Mesendoderm (in vitro differentiated cells): ENCODE measurements at regions not wholly inside any gene's neighbourhood (a gene's known extent, or its start where the extent isn't known, plus 50 kb on each side); places are given as distances from the start of the nearest gene placed in this dataset.
A peak's percentile ranks its signal among the peaks of the same experiment; 100 is the strongest.

Source experiments
- DNase-seq: peaks from one replicate; pipeline ENCODE4 v3.0.0; 2013
- H2AK5ac ChIP-seq: 2 replicates; pipeline ENCODE4 v1.6.1; 2013; ENCODE audit warnings: low read length, inconsistent platforms
- H2BK120ac ChIP-seq: 2 replicates; pipeline ENCODE4 v1.6.1; 2013; ENCODE audit warnings: low read depth, mild to moderate bottlenecking, low read length, moderate library complexity, mixed read lengths
- H2BK15ac ChIP-seq: replicated peaks from 2 replicates; pipeline ENCODE4 v1.6.1; 2013; ENCODE audit warnings: low read depth, mild to moderate bottlenecking, moderate library complexity
- H2BK5ac ChIP-seq: 2 replicates; pipeline ENCODE4 v1.6.1; 2013; ENCODE audit warnings: low read length, inconsistent platforms
- H3K18ac ChIP-seq: 2 replicates; pipeline ENCODE4 v1.6.1; 2013; ENCODE audit warnings: mild to moderate bottlenecking, low read length, mixed read lengths
- H3K23ac ChIP-seq: one replicate; pipeline ENCODE4 v1.6.1; 2013; ENCODE audit warnings: low read length
- H3K27ac ChIP-seq: 2 replicates; pipeline ENCODE4 v1.5.1; 2013; ENCODE audit warnings: low read depth, mild to moderate bottlenecking, inconsistent platforms, low read length, moderate library complexity
- H3K27me3 ChIP-seq: 2 replicates; pipeline ENCODE4 v1.6.1; 2013; ENCODE audit warnings: low read length, control low read depth, mild to moderate bottlenecking, inconsistent platforms; ENCODE audit not compliant: insufficient read depth, poor library complexity
- H3K36me3 ChIP-seq: 2 replicates; pipeline ENCODE4 v1.6.1; 2013; ENCODE audit warnings: low read length, inconsistent platforms; ENCODE audit not compliant: control insufficient read depth, insufficient read depth
- H3K4ac ChIP-seq: one replicate; pipeline ENCODE4 v1.6.1; 2013; ENCODE audit warnings: low read depth, mild to moderate bottlenecking, low read length, moderate library complexity
- H3K4me1 ChIP-seq: 2 replicates; pipeline ENCODE4 v1.6.1; 2013; ENCODE audit warnings: low read depth, low read length, inconsistent platforms; ENCODE audit not compliant: control insufficient read depth
- H3K4me2 ChIP-seq: 2 replicates; pipeline ENCODE4 v1.6.1; 2013; ENCODE audit warnings: low read length
- H3K4me3 ChIP-seq: 2 replicates; pipeline ENCODE4 v1.5.1; 2013; ENCODE audit warnings: mild to moderate bottlenecking, low read length
- H3K56ac ChIP-seq: one replicate; pipeline ENCODE4 v1.6.1; 2013; ENCODE audit warnings: low read length
- H3K79me1 ChIP-seq: 2 replicates; pipeline ENCODE4 v1.6.1; 2013; ENCODE audit warnings: low read length, inconsistent platforms
- H3K79me2 ChIP-seq: 2 replicates; pipeline ENCODE4 v1.6.1; 2013; ENCODE audit warnings: mild to moderate bottlenecking, low read length; ENCODE audit not compliant: control insufficient read depth, insufficient read depth
- H3K9ac ChIP-seq: 2 replicates; pipeline ENCODE4 v1.6.1; 2013; ENCODE audit warnings: low read length, inconsistent platforms
- H4K5ac ChIP-seq: one replicate; pipeline ENCODE4 v1.6.1; 2013; ENCODE audit warnings: low read length
- H4K8ac ChIP-seq: one replicate; pipeline ENCODE4 v1.6.1; 2013; ENCODE audit warnings: low read depth, mild to moderate bottlenecking, control low read depth, low read length, moderate library complexity
- WGBS: extraction: QIAGEN DNeasy Blood & Tissue Kit; methylation state at CpG from one replicate; pipeline ENCODE4 v1.1.7; 2013; ENCODE audit warnings: low lambda C conversion rate, missing lambda C conversion rate; ENCODE audit not compliant: insufficient coverage; ENCODE audit errors: extremely low coverage; 5-methylcytosine and 5-hydroxymethylcytosine counted together

DNA sequence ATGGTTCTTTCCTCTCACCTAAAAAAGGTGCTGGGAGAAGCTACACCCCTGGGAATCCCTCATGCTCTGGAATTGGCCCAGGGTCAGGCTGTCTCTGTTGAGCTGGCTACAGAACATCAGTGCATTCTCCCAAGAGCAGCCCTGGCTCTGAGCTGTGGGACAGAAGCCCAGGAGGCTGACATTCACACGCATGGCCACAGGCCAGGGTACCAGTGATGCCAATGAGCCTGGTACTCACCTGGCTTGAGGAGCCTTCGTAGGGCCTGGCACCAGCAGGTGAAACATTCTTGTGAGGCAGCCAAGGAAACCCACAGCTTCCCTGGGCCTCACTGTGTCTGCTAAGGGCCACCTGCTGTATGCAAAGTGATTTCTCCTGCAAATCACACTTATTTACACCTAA, 121.7 kb upstream of the CCL2 start:
- no peaks in the 10 kb centered on the region for H3K79me1 ChIP-seq
- DNase-seq = no peak
- no CpG with 5 or more reads among the region's 2 CpGs for WGBS

DNA sequence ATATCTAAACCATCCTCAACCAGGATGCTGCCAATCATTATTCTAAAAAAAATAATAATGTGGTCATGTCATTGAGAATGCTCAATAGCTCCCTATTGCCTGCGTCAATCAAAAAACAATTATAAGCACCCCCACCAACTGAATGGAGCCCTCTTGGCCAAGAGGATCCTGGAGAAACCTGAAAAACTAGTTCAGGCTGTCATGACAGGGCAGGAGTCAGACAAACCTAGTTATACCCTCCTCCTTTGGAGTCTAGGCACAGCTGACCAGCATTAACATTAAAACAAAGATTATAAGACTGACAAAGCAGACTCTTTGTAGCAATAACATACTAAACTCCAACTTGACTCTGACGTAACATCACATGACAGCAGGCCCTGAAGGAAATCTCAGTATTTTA, 119.2 kb upstream of the CCL2 start:
- Histone ChIP-seq H3K4ac (no peak overlapping the region), H2BK5ac (peak overlapping the region; percentile 51), H2BK120ac (peak overlapping the region; percentile 54), H2AK5ac (no peak overlapping the region), H3K4me1 (peaks cover 11% of the 10 kb centered on the region), H3K79me2 (no peaks in the 10 kb centered on the region), H3K27ac (peak overlapping the region; percentile 25), H3K18ac (no peak overlapping the region), H4K5ac (no peak overlapping the region), H3K9ac (no peak overlapping the region), H2BK15ac (no peak overlapping the region), H3K4me2 (no peak overlapping the region), H3K4me3 (no peak overlapping the region), H3K27me3 (no peaks in the 10 kb centered on the region), H3K56ac (no peak overlapping the region), H4K8ac (no peak overlapping the region), H3K36me3 (no peaks in the 10 kb centered on the region), H3K79me1 (no peaks in the 10 kb centered on the region), H3K23ac (no peak overlapping the region)
- no CpG with 5 or more reads among the region's 2 CpGs for WGBS
- peak; percentile 64 for DNase-seq

More for the DNA sequence above, 121.7 kb upstream of the CCL2 start:
- Histone ChIP-seq H3K4ac (no peak overlapping the region), H2AK5ac (no peak overlapping the region), H2BK120ac (no peak overlapping the region), H2BK15ac (no peak overlapping the region), H3K18ac (no peak overlapping the region), H3K27me3 (no peaks in the 10 kb centered on the region), H3K4me3 (no peak overlapping the region), H4K5ac (no peak overlapping the region), H3K36me3 (no peaks in the 10 kb centered on the region), H3K23ac (no peak overlapping the region), H3K56ac (no peak overlapping the region), H2BK5ac (no peak overlapping the region), H3K79me2 (no peaks in the 10 kb centered on the region), H3K27ac (no peak overlapping the region), H3K4me2 (no peak overlapping the region), H4K8ac (no peak overlapping the region), H3K4me1 (peaks cover 10% of the 10 kb centered on the region), H3K9ac (no peak overlapping the region)

DNA sequence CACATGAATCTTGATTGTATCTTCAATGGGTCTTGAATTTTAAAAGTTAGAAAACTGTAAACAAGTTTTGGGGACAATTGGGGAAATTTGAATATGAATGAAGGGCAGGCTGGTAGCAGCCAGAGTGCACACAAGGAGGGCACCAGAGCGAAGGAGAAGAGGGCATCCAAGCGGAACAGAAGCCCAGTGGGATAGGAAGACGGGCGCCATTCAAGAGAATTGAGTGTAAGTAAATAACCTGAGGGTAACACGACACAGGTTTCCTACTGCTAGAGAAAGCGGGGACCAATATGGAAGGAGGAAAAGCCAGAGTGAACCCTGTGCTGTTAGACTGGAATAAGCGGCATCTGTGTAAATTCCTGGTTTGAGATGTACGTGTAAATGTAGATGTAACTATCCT, 115.1 kb upstream of the CCL2 start:
- H2BK120ac ChIP-seq = no peak overlapping the region
- H3K27me3 ChIP-seq = no peaks in the 10 kb centered on the region
- no peak overlapping the region for H3K18ac ChIP-seq
- no peak overlapping the region for H2BK5ac ChIP-seq
- H3K4me1 ChIP-seq = peaks cover 11% of the 10 kb centered on the region
- no peak overlapping the region for H3K4me3 ChIP-seq
- no peak overlapping the region for H3K9ac ChIP-seq
- no peak overlapping the region for H3K27ac ChIP-seq
- no CpG with 5 or more reads among the region's 8 CpGs for WGBS
- H3K36me3 ChIP-seq = no peaks in the 10 kb centered on the region
- H2AK5ac ChIP-seq = no peak overlapping the region
- no peak overlapping the region for H4K5ac ChIP-seq
- no peak overlapping the region for H2BK15ac ChIP-seq
- H3K23ac ChIP-seq = no peak overlapping the region
- no peak overlapping the region for H4K8ac ChIP-seq
- H3K4me2 ChIP-seq = no peak overlapping the region
- no peak for DNase-seq
- H3K56ac ChIP-seq = no peak overlapping the region
- no peaks in the 10 kb centered on the region for H3K79me1 ChIP-seq
- H3K4ac ChIP-seq = no peak overlapping the region
- H3K79me2 ChIP-seq = no peaks in the 10 kb centered on the region

- Histone ChIP-seq H2BK120ac (no peak overlapping the region), H3K36me3 (no peaks in the 10 kb centered on the region), H3K9ac (no peak overlapping the region), H2AK5ac (no peak overlapping the region), H4K5ac (no peak overlapping the region), H4K8ac (no peak overlapping the region), H3K27ac (no peak overlapping the region), H3K18ac (no peak overlapping the region), H3K4me1 (peaks cover 8% of the 10 kb centered on the region), H3K4me3 (no peak overlapping the region), H2BK15ac (no peak overlapping the region), H3K79me2 (no peaks in the 10 kb centered on the region), H3K23ac (no peak overlapping the region), H3K79me1 (no peaks in the 10 kb centered on the region), H3K4ac (no peak overlapping the region), H3K56ac (no peak overlapping the region), H3K27me3 (no peaks in the 10 kb centered on the region), H3K4me2 (no peak overlapping the region), H2BK5ac (no peak overlapping the region)
- DNase-seq = no peak
- no CpG with 5 or more reads among the region's 2 CpGs for WGBS
Observed at GRCh38 chr17:34141590-34141989, 113.5 kb upstream of the CCL2 start.

GRCh38 chr17:34143430-34143829, 111.7 kb upstream of the CCL2 start:
- Histone ChIP-seq H3K4me2 (no peak overlapping the region), H2BK15ac (no peak overlapping the region), H3K23ac (no peak overlapping the region), H3K79me2 (no peaks in the 10 kb centered on the region), H4K8ac (no peak overlapping the region), H3K4me3 (no peak overlapping the region), H3K4me1 (peaks cover 5% of the 10 kb centered on the region), H3K79me1 (no peaks in the 10 kb centered on the region), H2AK5ac (no peak overlapping the region), H3K18ac (no peak overlapping the region), H2BK5ac (no peak overlapping the region), H4K5ac (no peak overlapping the region), H3K36me3 (no peaks in the 10 kb centered on the region), H3K27ac (no peak overlapping the region), H3K9ac (no peak overlapping the region), H3K4ac (no peak overlapping the region), H3K27me3 (no peaks in the 10 kb centered on the region), H2BK120ac (no peak overlapping the region), H3K56ac (no peak overlapping the region)
- no CpG with 5 or more reads among the region's 1 CpG for WGBS
- no peak for DNase-seq

DNA sequence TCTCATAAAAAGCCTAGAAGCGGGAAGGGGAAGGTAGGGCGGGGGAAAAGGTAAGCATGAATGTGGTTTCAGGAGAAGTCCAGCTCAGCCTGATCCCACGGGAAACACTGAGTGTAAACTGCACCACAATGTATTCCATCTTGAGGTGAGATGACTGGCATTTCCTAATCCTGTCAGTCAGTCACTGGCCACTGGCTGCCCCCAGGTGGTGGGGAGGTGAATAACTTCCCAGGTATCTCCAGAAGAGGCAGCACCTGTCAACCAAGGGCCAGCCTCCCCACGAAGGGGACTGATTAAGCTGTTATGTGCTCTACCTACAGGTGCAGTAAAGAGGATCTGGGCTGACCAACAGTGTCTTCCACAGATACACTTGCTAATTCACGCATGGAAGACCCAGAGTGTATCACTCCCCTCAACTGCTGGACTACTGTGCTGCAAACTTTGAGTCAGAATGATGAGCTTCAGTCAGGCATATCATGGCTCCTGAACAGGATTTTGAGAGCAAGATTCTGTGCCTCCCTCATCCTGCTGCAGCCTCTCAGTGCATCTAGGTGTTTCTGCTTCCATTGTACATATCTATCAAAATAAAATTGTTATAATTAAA, 108.5 kb upstream of the CCL2 start:
- H3K79me2 ChIP-seq = no peaks in the 10 kb centered on the region
- H2AK5ac ChIP-seq = no peak overlapping the region
- H4K5ac ChIP-seq = no peak overlapping the region
- H3K27me3 ChIP-seq = no peaks in the 10 kb centered on the region
- DNase-seq = peak; percentile 82
- H3K9ac ChIP-seq = no peak overlapping the region
- H3K23ac ChIP-seq = no peak overlapping the region
- H3K79me1 ChIP-seq = peaks cover 2% of the 10 kb centered on the region
- H2BK15ac ChIP-seq = no peak overlapping the region
- H3K4me2 ChIP-seq = no peak overlapping the region
- peaks cover 5% of the 10 kb centered on the region for H3K4me1 ChIP-seq
- H4K8ac ChIP-seq = no peak overlapping the region
- no peak overlapping the region for H3K27ac ChIP-seq
- no CpG with 5 or more reads among the region's 5 CpGs for WGBS
- H3K4ac ChIP-seq = no peak overlapping the region
- no peak overlapping the region for H3K56ac ChIP-seq
- no peak overlapping the region for H3K18ac ChIP-seq
- no peak overlapping the region for H2BK5ac ChIP-seq
- H3K4me3 ChIP-seq = no peak overlapping the region
- no peak overlapping the region for H2BK120ac ChIP-seq
- no peaks in the 10 kb centered on the region for H3K36me3 ChIP-seq
